Choroid plexus epithelial cell (primary cell): ENCODE measurements at regions not wholly inside any gene's neighbourhood (a gene's known extent, or its start where the extent isn't known, plus 50 kb on each side); places are given as distances from the start of the nearest gene placed in this dataset.

Source experiments
- DNase-seq: peaks from one replicate; pipeline ENCODE4 v3.0.0-alpha.2; 2010; ENCODE audit warnings: low read depth
- H3K4me3 ChIP-seq: 2 replicates; pipeline ENCODE4 v1.5.1; 2011; ENCODE audit warnings: low read depth, mild to moderate bottlenecking, control low read depth, low read length, moderate library complexity
- CTCF ChIP-seq: conservative IDR thresholded peaks from 2 replicates; pipeline ENCODE4 v1.5.1; 2011; ENCODE audit warnings: low read depth, mild to moderate bottlenecking, control low read depth, inconsistent platforms, low read length, moderate library complexity

GRCh38 chr20:55251170-55251569 lies 754.1 kb downstream of the CBLN4 start:
- no peak overlapping the region for H3K4me3 ChIP-seq
- no peak for TF ChIP-seq CTCF
- no peak for DNase-seq

DNA sequence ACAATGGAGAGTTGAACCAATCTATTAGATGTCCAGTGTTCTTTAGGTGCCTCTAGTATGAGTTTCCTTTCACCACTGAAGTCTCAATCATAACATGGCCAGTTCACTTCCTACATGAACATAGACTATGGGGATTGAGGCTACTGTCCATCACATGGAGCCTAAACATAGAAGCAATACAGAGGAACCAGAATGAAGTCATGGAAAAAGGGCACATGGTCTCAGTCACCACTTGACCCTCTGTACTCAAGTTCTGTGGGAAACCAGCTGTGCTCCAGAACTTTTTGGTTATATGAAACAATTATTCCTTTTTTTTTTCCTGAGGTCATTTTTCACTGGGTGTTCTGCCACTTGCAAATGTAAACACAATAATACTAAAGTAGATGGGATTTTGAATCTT lies 762.5 kb downstream of the CBLN4 start:
- no peak for TF ChIP-seq CTCF
- no peak for DNase-seq
- H3K4me3 ChIP-seq = no peak overlapping the region

- TF ChIP-seq CTCF = no peak
- no peak for DNase-seq
- no peak overlapping the region for H3K4me3 ChIP-seq
Measured at GRCh38 chr20:55239269-55239668, 763.9 kb downstream of the DOK5 start.

DNA sequence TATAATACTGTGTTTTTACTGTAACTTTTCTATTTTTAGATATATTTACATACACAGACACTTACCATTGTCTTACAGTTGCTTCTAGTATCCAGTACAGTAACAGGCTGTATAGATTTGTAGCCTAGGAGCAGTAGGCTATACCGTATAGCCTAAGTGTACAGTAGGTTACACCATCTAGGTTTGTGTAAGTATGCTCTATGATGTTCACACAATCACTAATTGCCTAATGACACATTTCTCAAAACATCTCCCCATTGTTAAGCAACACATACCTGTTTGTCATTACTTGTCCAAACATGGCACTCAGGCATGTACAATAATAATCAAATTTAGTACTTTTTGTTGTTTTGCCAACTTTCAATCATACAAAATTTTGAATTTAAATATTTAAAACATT lies 757.3 kb downstream of the DOK5 start:
- no peak for DNase-seq
- no peak overlapping the region for H3K4me3 ChIP-seq
- no peak for TF ChIP-seq CTCF

- no peak for DNase-seq
- TF ChIP-seq CTCF = no peak
- H3K4me3 ChIP-seq = no peak overlapping the region
Measured at GRCh38 chr20:55229451-55229850, 754.1 kb downstream of the DOK5 start.

GRCh38 chr20:55216525-55217242 lies 741.3 kb downstream of the DOK5 start:
- DNase-seq = no peak
- TF ChIP-seq CTCF = no peak

GRCh38 chr20:55213653-55214052 lies 738.3 kb downstream of the DOK5 start:
- no peak for TF ChIP-seq CTCF
- DNase-seq = no peak
- H3K4me3 ChIP-seq = no peak overlapping the region

More at GRCh38 chr20:55216525-55217242, 741.3 kb downstream of the DOK5 start:
- H3K4me3 ChIP-seq = no peak overlapping the region
